H1 (cell line): ENCODE measurements at regions not wholly inside any gene's neighbourhood (a gene's known extent, or its start where the extent isn't known, plus 50 kb on each side); places are given as distances from the start of the nearest gene placed in this dataset.

ENCODE experiments used
- CTCF ChIA-PET: fragments of 300-600 bp; sonication (Branson Sonifier 250); formaldehyde crosslinking; loops from one replicate; lab custom pipeline; 2021; ENCODE audit not compliant: partially characterized antibody; lab: Charles Lee
- POLR2A ChIA-PET: fragments of 300-600 bp; sonication (Branson Sonifier 250); formaldehyde crosslinking; loops from one replicate; lab custom pipeline; 2021; ENCODE audit warnings: inconsistent platforms; ENCODE audit not compliant: partially characterized antibody; lab: Charles Lee
- DNase-seq, 2 experiments: peaks; one replicate each; pipeline versions ENCODE4 v3.0.0 to v3.0.0-alpha.2; 2010 to 2022; ENCODE audit warnings: low spot score in 2 of 2, low read depth in 1 of 2, mixed read lengths in 1 of 2
- FAIRE-seq: peaks from 2 replicates; lab custom pipeline; 2011; peaks lifted over from hg19 to GRCh38; lab: Jason Lieb, UNC
- H2AFZ ChIP-seq: 2 replicates; pipeline ENCODE4 v1.8.1; 2012; ENCODE audit warnings: low read length, inconsistent platforms
- H2AK5ac ChIP-seq: 2 replicates; pipeline ENCODE4 v1.6.1; 2013; ENCODE audit warnings: low read depth, low read length
- H2BK120ac ChIP-seq: replicated peaks from 2 replicates; pipeline ENCODE3; 2013; ENCODE audit warnings: low read depth, low read length, inconsistent platforms
- H2BK12ac ChIP-seq: 2 replicates; pipeline ENCODE4 v1.6.1; 2013; ENCODE audit warnings: low read depth, low read length
- H2BK15ac ChIP-seq: 2 replicates; pipeline ENCODE4 v1.6.1; 2013; ENCODE audit warnings: low read length
- H2BK20ac ChIP-seq: 2 replicates; pipeline ENCODE4 v1.6.1; 2013; ENCODE audit warnings: low read length
- H2BK5ac ChIP-seq: 2 replicates; pipeline ENCODE4 v1.6.1; 2013; ENCODE audit warnings: low read depth, low read length
- H3K14ac ChIP-seq: 2 replicates; pipeline ENCODE4 v1.6.1; 2013; ENCODE audit warnings: inconsistent platforms; ENCODE audit not compliant: insufficient read length
- H3K18ac ChIP-seq: 2 replicates; pipeline ENCODE4 v1.6.1; 2013; ENCODE audit warnings: low read length; ENCODE audit errors: extremely low read depth
- H3K23ac ChIP-seq: 2 replicates; pipeline ENCODE4 v1.6.1; 2013; ENCODE audit warnings: inconsistent platforms; ENCODE audit not compliant: insufficient read length
- H3K23me2 ChIP-seq: 2 replicates; pipeline ENCODE4 v1.6.1; 2013; ENCODE audit warnings: low read depth, low read length
- H3K27ac ChIP-seq: 2 replicates; pipeline ENCODE4 v1.6.1; 2011; ENCODE audit warnings: low read depth, low read length, inconsistent platforms
- H3K27me3 ChIP-seq, 4 experiments: replicated peaks in 1 of 4; 1 replicate in 1 of 4; 2 replicates in 3 of 4; pipeline versions ENCODE4 v1.6.1 to v1.8.1; 2011 to 2013; ENCODE audit warnings: low read length in 3 of 4, mild to moderate bottlenecking in 3 of 4, inconsistent platforms in 2 of 4, mixed read lengths in 2 of 4, moderate library complexity in 1 of 4; ENCODE audit not compliant: control insufficient read depth in 3 of 4, insufficient read depth in 3 of 4; ENCODE audit errors: extremely low read depth in 1 of 4
- H3K36me3 ChIP-seq, 4 experiments: 2 replicates each; pipeline versions ENCODE4 v1.6.1 to v1.8.1; 2011 to 2013; ENCODE audit warnings: mild to moderate bottlenecking in 4 of 4, low read length in 3 of 4, moderate library complexity in 2 of 4, control low read depth in 1 of 4, inconsistent platforms in 1 of 4; ENCODE audit not compliant: insufficient read depth in 4 of 4, control insufficient read depth in 2 of 4
- H3K4ac ChIP-seq: replicated peaks from 2 replicates; pipeline ENCODE3; 2013; ENCODE audit warnings: low read length, low read depth, mixed read lengths, inconsistent platforms; ENCODE audit not compliant: insufficient read length
- H3K4me1 ChIP-seq, 4 experiments: replicated peaks in 1 of 4; 1 replicate in 1 of 4; 2 replicates in 3 of 4; pipeline versions ENCODE4 v1.6.1 to v1.8.1; 2011 to 2013; ENCODE audit warnings: low read length in 3 of 4, inconsistent platforms in 2 of 4, mixed read lengths in 1 of 4; ENCODE audit not compliant: insufficient read depth in 4 of 4, control insufficient read depth in 3 of 4
- H3K4me2 ChIP-seq, 2 experiments: 2 replicates each; pipeline versions ENCODE4 v1.6.1 to v1.8.1; 2011 to 2013; ENCODE audit warnings: low read depth in 2 of 2, low read length in 2 of 2, control low read depth in 1 of 2, inconsistent platforms in 1 of 2, mild to moderate bottlenecking in 1 of 2; ENCODE audit not compliant: insufficient read depth in 1 of 2
- H3K4me3 ChIP-seq, 4 experiments: fragments of 200-600, 300-600 bp in 1 of 4; sonication (generic), shearing (Covaris generic), sonication (Bioruptor Twin) in 1 of 4; 2 replicates each; pipeline versions ENCODE4 v1.5.1 to v1.8.1; 2011 to 2016; ENCODE audit warnings: low read length in 4 of 4, low read depth in 3 of 4, control low read depth in 2 of 4, inconsistent platforms in 2 of 4, mild to moderate bottlenecking in 2 of 4, mixed read lengths in 1 of 4, moderate library complexity in 1 of 4; ENCODE audit not compliant: insufficient read depth in 2 of 4; ENCODE audit errors: extremely low read depth in 1 of 4
- H3K56ac ChIP-seq: replicated peaks from 2 replicates; pipeline ENCODE3; 2013; ENCODE audit warnings: low read depth, mild to moderate bottlenecking, mixed read lengths, low read length, inconsistent platforms; ENCODE audit not compliant: insufficient read length
- H3K79me1 ChIP-seq: 2 replicates; pipeline ENCODE4 v1.6.1; 2013; ENCODE audit warnings: low read depth, low read length, control low read depth
- H3K79me2 ChIP-seq, 2 experiments: 2 replicates each; pipeline versions ENCODE4 v1.6.1 to v1.8.1; 2012 to 2013; ENCODE audit warnings: low read length in 2 of 2, mild to moderate bottlenecking in 2 of 2, inconsistent platforms in 1 of 2; ENCODE audit not compliant: insufficient read depth in 2 of 2, control insufficient read depth in 1 of 2
- H3K9ac ChIP-seq, 4 experiments: replicated peaks in 1 of 4; 1 replicate in 1 of 4; 2 replicates in 3 of 4; pipeline versions ENCODE4 v1.6.1 to v1.8.1; 2011 to 2013; ENCODE audit warnings: low read depth in 3 of 4, low read length in 3 of 4, control low read depth in 2 of 4, mild to moderate bottlenecking in 2 of 4, moderate library complexity in 2 of 4, inconsistent platforms in 1 of 4; ENCODE audit errors: extremely low read depth in 1 of 4
- H3K9me3 ChIP-seq, 2 experiments: 2 replicates each; pipeline versions ENCODE4 v1.6.1 to v1.8.1; 2012 to 2013; ENCODE audit warnings: mild to moderate bottlenecking in 2 of 2, moderate library complexity in 2 of 2, control low read depth in 1 of 2, inconsistent platforms in 1 of 2, low read depth in 1 of 2, low read length in 1 of 2, mixed read lengths in 1 of 2; ENCODE audit not compliant: insufficient read depth in 2 of 2
- H4K20me1 ChIP-seq, 2 experiments: replicated peaks in 1 of 2; 2 replicates each; pipeline versions ENCODE3 to v1.8.1; 2011 to 2013; ENCODE audit warnings: inconsistent platforms in 2 of 2, low read length in 2 of 2, mild to moderate bottlenecking in 1 of 2; ENCODE audit not compliant: insufficient read depth in 2 of 2, control insufficient read depth in 1 of 2
- H4K5ac ChIP-seq: 2 replicates; pipeline ENCODE4 v1.6.1; 2013; ENCODE audit warnings: low read length, low read depth, mixed read lengths, inconsistent platforms; ENCODE audit not compliant: insufficient read length
- H4K8ac ChIP-seq: 2 replicates; pipeline ENCODE4 v1.8.0; 2013; ENCODE audit warnings: mild to moderate bottlenecking, moderate library complexity, low read length, inconsistent platforms; ENCODE audit not compliant: insufficient read depth; ENCODE audit errors: extremely low read depth
- H4K91ac ChIP-seq: replicated peaks from 2 replicates; pipeline ENCODE3; 2013; ENCODE audit warnings: low read length, mixed read lengths, inconsistent platforms; ENCODE audit not compliant: insufficient read length
- CBX8 ChIP-seq: fragments of 300-800, 300-1000 bp; sonication (generic); IDR thresholded peaks from 2 replicates; pipeline ENCODE4 v1.7.1; 2016; ENCODE audit warnings: low read depth, low read length, borderline replicate concordance
- FOSL1 ChIP-seq: IDR thresholded peaks from 2 replicates; pipeline ENCODE4 v1.6.1; 2011; ENCODE audit warnings: mild to moderate bottlenecking, low read depth, low read length, moderate library complexity; ENCODE audit not compliant: insufficient read depth
- SIRT6 ChIP-seq: IDR thresholded peaks from one replicate; pipeline ENCODE4 v1.7.1; 2012; ENCODE audit warnings: low read length, inconsistent platforms
- ZNF274 ChIP-seq: IDR thresholded peaks from 2 replicates; pipeline ENCODE4 v1.7.0; 2012; ENCODE audit warnings: low read length, borderline replicate concordance; ENCODE audit errors: extremely low read depth
- WGBS, 2 experiments: shearing (Covaris generic) in 1 of 2; methylation state at CpG; one replicate each; pipeline versions ENCODE4 v1.1.6 to v1.1.7; 2013 to 2015; ENCODE audit warnings: low lambda C conversion rate in 2 of 2, mixed read lengths in 2 of 2, inconsistent platforms in 1 of 2, low coverage in 1 of 2, missing lambda C conversion rate in 1 of 2; ENCODE audit not compliant: insufficient replicate concordance in 2 of 2, insufficient coverage in 1 of 2, insufficient read length in 1 of 2; ENCODE audit errors: extremely low coverage in 1 of 2, missing lambda C conversion rate in 1 of 2; 5-methylcytosine and 5-hydroxymethylcytosine counted together

DNA sequence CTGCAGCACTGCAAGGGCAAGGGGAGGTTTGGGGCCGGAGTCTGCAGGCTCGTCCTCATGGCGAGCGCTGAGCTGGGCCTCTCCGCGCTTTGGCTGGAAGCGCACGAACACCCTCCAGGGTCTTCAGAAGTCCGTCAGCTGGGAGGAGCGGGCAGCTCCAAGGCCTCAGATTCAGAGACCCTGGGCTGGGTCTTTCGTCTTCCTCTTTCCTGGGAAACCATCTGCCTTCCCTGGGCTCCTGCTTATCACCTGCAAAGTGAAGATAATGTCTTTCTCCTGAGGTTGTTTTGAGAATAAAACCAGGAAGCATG, 525.6 kb downstream of the BRD1 start:
- Histone ChIP-seq H2AK5ac (no peak overlapping the region), H2BK5ac (no peak overlapping the region; the same call in 1 of the 2 replicates), H3K27ac (no peak overlapping the region), H3K79me1 (no peaks in the 10 kb centered on the region), H3K4me2 (no peak overlapping the region), H4K91ac (peak overlapping the region; percentile 40), H3K36me3 (no peaks in the 10 kb centered on the region), H2BK12ac (no peak overlapping the region), H3K27me3 (no peaks in the 10 kb centered on the region; a peak in 2 of 7 replicates), H2AFZ (no peak overlapping the region), H3K9ac (no peak overlapping the region), H2BK20ac (no peak overlapping the region), H4K5ac (no peak overlapping the region), H2BK120ac (no peak overlapping the region), H3K18ac (no peak overlapping the region), H3K4me1 (peaks cover 0 to 4% (median 3%) of the 10 kb centered on the region in 4 experiments; a peak in 4 of 7 replicates), H3K9me3 (no peaks in the 10 kb centered on the region), H3K23ac (no peak overlapping the region), H4K8ac (no peak overlapping the region), H3K79me2 (no peaks in the 10 kb centered on the region), H3K4ac (no peak overlapping the region), H2BK15ac (no peak overlapping the region), H3K14ac (no peak overlapping the region), H3K23me2 (no peaks in the 10 kb centered on the region; the same call in 1 of the 2 replicates), H4K20me1 (peaks cover 0 to 2% of the 10 kb centered on the region in 2 experiments), H3K4me3 (no peak overlapping the region), H3K56ac (no peak overlapping the region)
- DNase-seq (no peak), FAIRE-seq (no peak)
- CTCF ChIA-PET, result interaction anchor here (0.9 kb wide), 1 partner anchor 257 kb away, joined by 3 read pairs; no protein-coding TSS in a partner anchor
- TF ChIP-seq FOSL1, result no peak
- TF ChIP-seq SIRT6, result no peak
- TF ChIP-seq ZNF274, result no peak
- TF ChIP-seq CBX8, result no peak
- POLR2A ChIA-PET, result no interaction called here
- WGBS, 2 experiments, result 91% methylated on average over 11 of the region's 11 CpGs; no CpG with 5 or more reads in 1 of the 2 experiments
